H1 (cell line): ENCODE measurements at regions not wholly inside any gene's neighbourhood (a gene's known extent, or its start where the extent isn't known, plus 50 kb on each side); places are given as distances from the start of the nearest gene placed in this dataset.

Source experiments
- CTCF ChIA-PET: fragments of 300-600 bp; sonication (Branson Sonifier 250); formaldehyde crosslinking; loops from one replicate; lab custom pipeline; 2021; ENCODE audit not compliant: partially characterized antibody; lab: Charles Lee
- POLR2A ChIA-PET: fragments of 300-600 bp; sonication (Branson Sonifier 250); formaldehyde crosslinking; loops from one replicate; lab custom pipeline; 2021; ENCODE audit warnings: inconsistent platforms; ENCODE audit not compliant: partially characterized antibody; lab: Charles Lee
- DNase-seq, 2 experiments: peaks; one replicate each; pipeline versions ENCODE4 v3.0.0 to v3.0.0-alpha.2; 2010 to 2022; ENCODE audit warnings: low spot score in 2 of 2, low read depth in 1 of 2, mixed read lengths in 1 of 2
- FAIRE-seq: peaks from 2 replicates; lab custom pipeline; 2011; peaks lifted over from hg19 to GRCh38; lab: Jason Lieb, UNC
- H2AFZ ChIP-seq: 2 replicates; pipeline ENCODE4 v1.8.1; 2012; ENCODE audit warnings: low read length, inconsistent platforms
- H2AK5ac ChIP-seq: 2 replicates; pipeline ENCODE4 v1.6.1; 2013; ENCODE audit warnings: low read depth, low read length
- H2BK120ac ChIP-seq: replicated peaks from 2 replicates; pipeline ENCODE3; 2013; ENCODE audit warnings: low read depth, low read length, inconsistent platforms
- H2BK12ac ChIP-seq: 2 replicates; pipeline ENCODE4 v1.6.1; 2013; ENCODE audit warnings: low read depth, low read length
- H2BK15ac ChIP-seq: 2 replicates; pipeline ENCODE4 v1.6.1; 2013; ENCODE audit warnings: low read length
- H2BK20ac ChIP-seq: 2 replicates; pipeline ENCODE4 v1.6.1; 2013; ENCODE audit warnings: low read length
- H2BK5ac ChIP-seq: 2 replicates; pipeline ENCODE4 v1.6.1; 2013; ENCODE audit warnings: low read depth, low read length
- H3K14ac ChIP-seq: 2 replicates; pipeline ENCODE4 v1.6.1; 2013; ENCODE audit warnings: inconsistent platforms; ENCODE audit not compliant: insufficient read length
- H3K18ac ChIP-seq: 2 replicates; pipeline ENCODE4 v1.6.1; 2013; ENCODE audit warnings: low read length; ENCODE audit errors: extremely low read depth
- H3K23ac ChIP-seq: 2 replicates; pipeline ENCODE4 v1.6.1; 2013; ENCODE audit warnings: inconsistent platforms; ENCODE audit not compliant: insufficient read length
- H3K23me2 ChIP-seq: 2 replicates; pipeline ENCODE4 v1.6.1; 2013; ENCODE audit warnings: low read depth, low read length
- H3K27ac ChIP-seq: 2 replicates; pipeline ENCODE4 v1.6.1; 2011; ENCODE audit warnings: low read depth, low read length, inconsistent platforms
- H3K27me3 ChIP-seq, 4 experiments: replicated peaks in 1 of 4; 1 replicate in 1 of 4; 2 replicates in 3 of 4; pipeline versions ENCODE4 v1.6.1 to v1.8.1; 2011 to 2013; ENCODE audit warnings: low read length in 3 of 4, mild to moderate bottlenecking in 3 of 4, inconsistent platforms in 2 of 4, mixed read lengths in 2 of 4, moderate library complexity in 1 of 4; ENCODE audit not compliant: control insufficient read depth in 3 of 4, insufficient read depth in 3 of 4; ENCODE audit errors: extremely low read depth in 1 of 4
- H3K36me3 ChIP-seq, 4 experiments: 2 replicates each; pipeline versions ENCODE4 v1.6.1 to v1.8.1; 2011 to 2013; ENCODE audit warnings: mild to moderate bottlenecking in 4 of 4, low read length in 3 of 4, moderate library complexity in 2 of 4, control low read depth in 1 of 4, inconsistent platforms in 1 of 4; ENCODE audit not compliant: insufficient read depth in 4 of 4, control insufficient read depth in 2 of 4
- H3K4ac ChIP-seq: replicated peaks from 2 replicates; pipeline ENCODE3; 2013; ENCODE audit warnings: low read length, low read depth, mixed read lengths, inconsistent platforms; ENCODE audit not compliant: insufficient read length
- H3K4me1 ChIP-seq, 4 experiments: replicated peaks in 1 of 4; 1 replicate in 1 of 4; 2 replicates in 3 of 4; pipeline versions ENCODE4 v1.6.1 to v1.8.1; 2011 to 2013; ENCODE audit warnings: low read length in 3 of 4, inconsistent platforms in 2 of 4, mixed read lengths in 1 of 4; ENCODE audit not compliant: insufficient read depth in 4 of 4, control insufficient read depth in 3 of 4
- H3K4me2 ChIP-seq, 2 experiments: 2 replicates each; pipeline versions ENCODE4 v1.6.1 to v1.8.1; 2011 to 2013; ENCODE audit warnings: low read depth in 2 of 2, low read length in 2 of 2, control low read depth in 1 of 2, inconsistent platforms in 1 of 2, mild to moderate bottlenecking in 1 of 2; ENCODE audit not compliant: insufficient read depth in 1 of 2
- H3K4me3 ChIP-seq, 4 experiments: fragments of 200-600, 300-600 bp in 1 of 4; sonication (generic), shearing (Covaris generic), sonication (Bioruptor Twin) in 1 of 4; 2 replicates each; pipeline versions ENCODE4 v1.5.1 to v1.8.1; 2011 to 2016; ENCODE audit warnings: low read length in 4 of 4, low read depth in 3 of 4, control low read depth in 2 of 4, inconsistent platforms in 2 of 4, mild to moderate bottlenecking in 2 of 4, mixed read lengths in 1 of 4, moderate library complexity in 1 of 4; ENCODE audit not compliant: insufficient read depth in 2 of 4; ENCODE audit errors: extremely low read depth in 1 of 4
- H3K56ac ChIP-seq: replicated peaks from 2 replicates; pipeline ENCODE3; 2013; ENCODE audit warnings: low read depth, mild to moderate bottlenecking, mixed read lengths, low read length, inconsistent platforms; ENCODE audit not compliant: insufficient read length
- H3K79me1 ChIP-seq: 2 replicates; pipeline ENCODE4 v1.6.1; 2013; ENCODE audit warnings: low read depth, low read length, control low read depth
- H3K79me2 ChIP-seq, 2 experiments: 2 replicates each; pipeline versions ENCODE4 v1.6.1 to v1.8.1; 2012 to 2013; ENCODE audit warnings: low read length in 2 of 2, mild to moderate bottlenecking in 2 of 2, inconsistent platforms in 1 of 2; ENCODE audit not compliant: insufficient read depth in 2 of 2, control insufficient read depth in 1 of 2
- H3K9ac ChIP-seq, 4 experiments: replicated peaks in 1 of 4; 1 replicate in 1 of 4; 2 replicates in 3 of 4; pipeline versions ENCODE4 v1.6.1 to v1.8.1; 2011 to 2013; ENCODE audit warnings: low read depth in 3 of 4, low read length in 3 of 4, control low read depth in 2 of 4, mild to moderate bottlenecking in 2 of 4, moderate library complexity in 2 of 4, inconsistent platforms in 1 of 4; ENCODE audit errors: extremely low read depth in 1 of 4
- H3K9me3 ChIP-seq, 2 experiments: 2 replicates each; pipeline versions ENCODE4 v1.6.1 to v1.8.1; 2012 to 2013; ENCODE audit warnings: mild to moderate bottlenecking in 2 of 2, moderate library complexity in 2 of 2, control low read depth in 1 of 2, inconsistent platforms in 1 of 2, low read depth in 1 of 2, low read length in 1 of 2, mixed read lengths in 1 of 2; ENCODE audit not compliant: insufficient read depth in 2 of 2
- H4K20me1 ChIP-seq, 2 experiments: replicated peaks in 1 of 2; 2 replicates each; pipeline versions ENCODE3 to v1.8.1; 2011 to 2013; ENCODE audit warnings: inconsistent platforms in 2 of 2, low read length in 2 of 2, mild to moderate bottlenecking in 1 of 2; ENCODE audit not compliant: insufficient read depth in 2 of 2, control insufficient read depth in 1 of 2
- H4K5ac ChIP-seq: 2 replicates; pipeline ENCODE4 v1.6.1; 2013; ENCODE audit warnings: low read length, low read depth, mixed read lengths, inconsistent platforms; ENCODE audit not compliant: insufficient read length
- H4K8ac ChIP-seq: 2 replicates; pipeline ENCODE4 v1.8.0; 2013; ENCODE audit warnings: mild to moderate bottlenecking, moderate library complexity, low read length, inconsistent platforms; ENCODE audit not compliant: insufficient read depth; ENCODE audit errors: extremely low read depth
- H4K91ac ChIP-seq: replicated peaks from 2 replicates; pipeline ENCODE3; 2013; ENCODE audit warnings: low read length, mixed read lengths, inconsistent platforms; ENCODE audit not compliant: insufficient read length
- BCL11A ChIP-seq, 2 experiments: IDR thresholded peaks; one replicate each; pipeline ENCODE4 v1.6.1; 2011; ENCODE audit warnings: low read depth in 2 of 2, low read length in 2 of 2, mild to moderate bottlenecking in 2 of 2
- CHD1 ChIP-seq: IDR thresholded peaks from 2 replicates; pipeline ENCODE4 v1.6.1; 2012; ENCODE audit warnings: low read depth, low read length, improper control_type of control experiment
- EP300 ChIP-seq, 2 experiments: IDR thresholded peaks; 1 replicate in 1 of 2; 2 replicates in 1 of 2; pipeline ENCODE4 v1.6.1; 2011 to 2012; ENCODE audit warnings: low read depth in 2 of 2, low read length in 2 of 2, mild to moderate bottlenecking in 2 of 2, borderline replicate concordance in 1 of 2, inconsistent platforms in 1 of 2, moderate library complexity in 1 of 2
- EZH2 ChIP-seq: fragments of 200-600 bp; sonication (generic); IDR thresholded peaks from 2 replicates; pipeline ENCODE4 v1.7.1; 2012; ENCODE audit warnings: low read depth, mild to moderate bottlenecking, moderate library complexity, low read length, inconsistent platforms; ENCODE audit not compliant: severe bottlenecking
- GTF2F1 ChIP-seq: IDR thresholded peaks from 2 replicates; pipeline ENCODE4 v1.6.1; 2012; ENCODE audit warnings: low read depth, low read length, improper control_type of control experiment, borderline replicate concordance
- MAFK ChIP-seq: IDR thresholded peaks from 2 replicates; pipeline ENCODE4 v1.6.1; 2012; ENCODE audit warnings: low read depth, mild to moderate bottlenecking, improper control_type of control experiment, low read length
- PHF8 ChIP-seq: fragments of 200-600 bp; sonication (generic); conservative IDR thresholded peaks from 2 replicates; pipeline ENCODE4 v1.7.1; 2012; ENCODE audit warnings: low read depth, mild to moderate bottlenecking, inconsistent platforms, low read length, moderate library complexity
- RBBP5 ChIP-seq: IDR thresholded peaks from 2 replicates; pipeline ENCODE4 v1.7.1; 2012; ENCODE audit warnings: low read depth, mild to moderate bottlenecking, inconsistent platforms, low read length, moderate library complexity, borderline replicate concordance
- RFX5 ChIP-seq: IDR thresholded peaks from 2 replicates; pipeline ENCODE4 v1.6.1; 2011; ENCODE audit warnings: low read depth, low read length, improper control_type of control experiment, borderline replicate concordance
- SAP30 ChIP-seq: fragments of 300-600 bp; sonication (generic); IDR thresholded peaks from 2 replicates; pipeline ENCODE4 v1.7.1; 2012; ENCODE audit warnings: low read length, moderate library complexity, mild to moderate bottlenecking, inconsistent platforms; ENCODE audit not compliant: insufficient read depth, insufficient replicate concordance
- ZNF274 ChIP-seq: IDR thresholded peaks from 2 replicates; pipeline ENCODE4 v1.7.0; 2012; ENCODE audit warnings: low read length, borderline replicate concordance; ENCODE audit errors: extremely low read depth
- WGBS, 2 experiments: shearing (Covaris generic) in 1 of 2; methylation state at CpG; one replicate each; pipeline versions ENCODE4 v1.1.6 to v1.1.7; 2013 to 2015; ENCODE audit warnings: low lambda C conversion rate in 2 of 2, mixed read lengths in 2 of 2, inconsistent platforms in 1 of 2, low coverage in 1 of 2, missing lambda C conversion rate in 1 of 2; ENCODE audit not compliant: insufficient replicate concordance in 2 of 2, insufficient coverage in 1 of 2, insufficient read length in 1 of 2; ENCODE audit errors: extremely low coverage in 1 of 2, missing lambda C conversion rate in 1 of 2; 5-methylcytosine and 5-hydroxymethylcytosine counted together

GRCh38 chr3:132911741-132912415 is 126.3 kb upstream of the TMEM108 start:
- H3K23ac ChIP-seq = no peak overlapping the region
- no peak overlapping the region for H3K4me3 ChIP-seq
- H3K4me1 ChIP-seq = no peaks in the 10 kb centered on the region; a peak in 3 of 7 replicates
- no peak overlapping the region for H2BK20ac ChIP-seq
- H4K8ac ChIP-seq = no peak overlapping the region
- H4K5ac ChIP-seq = no peak overlapping the region
- H2BK120ac ChIP-seq = no peak overlapping the region
- H3K36me3 ChIP-seq = no peaks in the 10 kb centered on the region
- ChIA-PET CTCF (no interaction called here), POLR2A (no interaction called here)
- H2BK15ac ChIP-seq = no peak overlapping the region
- no peak overlapping the region for H4K91ac ChIP-seq
- no peak overlapping the region for H2AK5ac ChIP-seq
- no peaks in the 10 kb centered on the region for H3K23me2 ChIP-seq
- H3K27ac ChIP-seq = no peak overlapping the region
- WGBS, 2 experiments = 89% methylated on average over 4 of the region's 4 CpGs; no CpG with 5 or more reads in 1 of the 2 experiments
- no peak overlapping the region for H3K18ac ChIP-seq
- no peak overlapping the region for H3K9ac ChIP-seq
- no peak overlapping the region for H3K4ac ChIP-seq
- H3K4me2 ChIP-seq = no peak overlapping the region
- H3K79me2 ChIP-seq = no peaks in the 10 kb centered on the region
- H3K9me3 ChIP-seq = peaks cover 0 to 4% of the 10 kb centered on the region in 2 experiments; a peak in 1 of 4 replicates
- no peak overlapping the region for H3K56ac ChIP-seq
- H2AFZ ChIP-seq = no peak overlapping the region
- H3K14ac ChIP-seq = no peak overlapping the region
- no peak for FAIRE-seq
- H4K20me1 ChIP-seq = no peaks in the 10 kb centered on the region
- no peak overlapping the region for H2BK5ac ChIP-seq
- no peaks in the 10 kb centered on the region for H3K27me3 ChIP-seq
- no peak for DNase-seq
- no peak overlapping the region for H2BK12ac ChIP-seq
- H3K79me1 ChIP-seq = no peaks in the 10 kb centered on the region
- TF ChIP-seq MAFK = no peak
- no peak for TF ChIP-seq RBBP5
- no peak for TF ChIP-seq CHD1
- no peak for TF ChIP-seq ZNF274
- no peak for TF ChIP-seq EP300 (IDR thresholded peaks at IDR 0.05; ENCODE audit: borderline replicate concordance in 1 of 2, low read depth in 2 of 2, low read length in 2 of 2)
- TF ChIP-seq GTF2F1 = no peak
- TF ChIP-seq RFX5 = no peak
- TF ChIP-seq PHF8 = no peak
- no peak for TF ChIP-seq SAP30
- TF ChIP-seq BCL11A (IDR thresholded peaks at IDR 0.05; ENCODE audit: low read depth in 2 of 2, low read length in 2 of 2) = no peak
- TF ChIP-seq EZH2 = no peak
